GM12878 (cell line): ENCODE measurements at regions not wholly inside any gene's neighbourhood (a gene's known extent, or its start where the extent isn't known, plus 50 kb on each side); places are given as distances from the start of the nearest gene placed in this dataset.

Experiments used
- ATAC-seq: fragments of 200-7000 bp; cut with Tn5 transposase; 3 replicates; pipeline ENCODE4 v1.9.1; 2020; ENCODE audit warnings: mild to moderate bottlenecking, moderate library complexity
- BruUV-seq: library from RNA; stranded (reverse); fragments of 400-500 nt; replicated peaks from 2 replicates; lab custom pipeline; 2021; lab: Mats Ljungman, UMichigan
- CTCF ChIA-PET: fragments of 300-600 bp; sonication (Branson Sonifier 250); formaldehyde crosslinking; extraction: SDS; loops from one replicate; lab custom pipeline; 2021; ENCODE audit warnings: inconsistent platforms; lab: Yijun Ruan, JAX
- POLR2A ChIA-PET: fragments of 350-600 bp; formaldehyde crosslinking; extraction: SDS; loops from one replicate; lab custom pipeline; 2021; ENCODE audit warnings: inconsistent platforms; lab: Charles Lee
- RAD21 ChIA-PET: fragments of 300-600 bp; sonication (Branson Sonifier 250); formaldehyde crosslinking; loops from one replicate; lab custom pipeline; 2023; ENCODE audit warnings: antibody characterized with exemption; ENCODE audit not compliant: unreplicated experiment; lab: Charles Lee
- SMC1A ChIA-PET: fragments of 300-600 bp; sonication (Branson Sonifier 250); formaldehyde crosslinking; loops from one replicate; lab custom pipeline; 2023; ENCODE audit not compliant: unreplicated experiment, uncharacterized antibody; lab: Charles Lee
- DNase-seq: peaks from one replicate; pipeline ENCODE4 v3.0.0-alpha.2; 2011; ENCODE audit warnings: low read depth, low spot score
- FAIRE-seq: peaks from 3 replicates; lab custom pipeline; 2011; peaks lifted over from hg19 to GRCh38; lab: Jason Lieb, UNC
- H2AFZ ChIP-seq: 2 replicates; pipeline ENCODE4 v1.6.0; 2011; ENCODE audit warnings: low read depth, low read length, control low read depth; ENCODE audit not compliant: control insufficient read depth
- H3K27ac ChIP-seq: 2 replicates; pipeline ENCODE4 v1.5.1; 2011; ENCODE audit warnings: control low read depth; ENCODE audit not compliant: control insufficient read depth, insufficient read depth
- H3K27me3 ChIP-seq, 2 experiments: replicated peaks in 1 of 2; 2 replicates each; pipeline versions ENCODE4 v1.6.0 to v1.6.1; 2011; ENCODE audit warnings: low read length in 1 of 2; ENCODE audit not compliant: control insufficient read depth in 2 of 2, insufficient read depth in 2 of 2
- H3K36me3 ChIP-seq, 2 experiments: 2 replicates each; pipeline ENCODE4 v1.5.1; 2011; ENCODE audit warnings: low read length in 1 of 2; ENCODE audit not compliant: control insufficient read depth in 2 of 2, insufficient read depth in 2 of 2
- H3K4me1 ChIP-seq: 2 replicates; pipeline ENCODE4 v1.6.1; 2011; ENCODE audit warnings: mild to moderate bottlenecking, low read length, moderate library complexity, mixed read lengths; ENCODE audit not compliant: control insufficient read depth, insufficient read depth
- H3K4me2 ChIP-seq: 2 replicates; pipeline ENCODE4 v1.6.0; 2011; ENCODE audit warnings: control low read depth; ENCODE audit not compliant: control insufficient read depth, insufficient read depth
- H3K4me3 ChIP-seq: fragments of 200-600 bp; sonication (generic); 2 replicates; pipeline ENCODE4 v1.5.1; 2016
- H3K79me2 ChIP-seq: 2 replicates; pipeline ENCODE4 v1.6.0; 2011; ENCODE audit warnings: low read length; ENCODE audit not compliant: control insufficient read depth, insufficient read depth
- H3K9ac ChIP-seq: 2 replicates; pipeline ENCODE4 v1.8.0; 2011; ENCODE audit warnings: low read length, control low read depth, mixed read lengths; ENCODE audit not compliant: control insufficient read depth, insufficient read depth
- H3K9me3 ChIP-seq: replicated peaks from 3 replicates; pipeline ENCODE4 v1.5.1; 2011; ENCODE audit warnings: mild to moderate bottlenecking, low read length; ENCODE audit not compliant: control insufficient read depth, insufficient read depth
- H4K20me1 ChIP-seq: 2 replicates; pipeline ENCODE4 v1.6.0; 2011; ENCODE audit not compliant: control insufficient read depth, insufficient read depth
- CBX5 ChIP-seq: sonication (generic); IDR thresholded peaks from 2 replicates; pipeline ENCODE4 v1.6.1; 2016; ENCODE audit warnings: low read depth, moderate library complexity, mild to moderate bottlenecking, inconsistent platforms
- CHD2 ChIP-seq: IDR thresholded peaks from 2 replicates; pipeline ENCODE4 v1.6.1; 2011; ENCODE audit warnings: low read depth, low read length, improper control_type of control experiment, borderline replicate concordance
- CHD4 ChIP-seq: fragments of 200-600 bp; sonication (generic); IDR thresholded peaks from 2 replicates; pipeline ENCODE4 v1.6.1; 2016; ENCODE audit warnings: mild to moderate bottlenecking
- MTA3 ChIP-seq: IDR thresholded peaks from 2 replicates; pipeline ENCODE4 v1.6.1; 2012; ENCODE audit warnings: low read length, inconsistent platforms, borderline replicate concordance
- NFYB ChIP-seq: IDR thresholded peaks from 2 replicates; pipeline ENCODE4 v1.6.1; 2011; ENCODE audit warnings: low read depth, mild to moderate bottlenecking, low read length, improper control_type of control experiment, moderate library complexity; ENCODE audit not compliant: insufficient read depth
- POLR2A ChIP-seq: IDR thresholded peaks from 2 replicates; pipeline ENCODE4 v1.6.1; 2011; ENCODE audit warnings: low read depth, mild to moderate bottlenecking, low read length
- POU2F2 ChIP-seq: IDR thresholded peaks from 3 replicates; pipeline ENCODE4 v1.6.1; 2011; ENCODE audit warnings: low read depth, mild to moderate bottlenecking, low read length, borderline replicate concordance
- RBBP5 ChIP-seq: fragments of 200-600 bp; sonication (generic); conservative IDR thresholded peaks from 2 replicates; pipeline ENCODE4 v1.6.1; 2016
- SMARCA5 ChIP-seq: fragments of 450-650 bp; IDR thresholded peaks from 2 replicates; pipeline ENCODE4 v1.6.1; 2017; ENCODE audit warnings: mild to moderate bottlenecking
- SPI1 ChIP-seq: IDR thresholded peaks from 2 replicates; pipeline ENCODE4 v1.6.1; 2011; ENCODE audit warnings: low read depth, mild to moderate bottlenecking, low read length, moderate library complexity, borderline replicate concordance; ENCODE audit not compliant: insufficient read depth
- TCF12 ChIP-seq: IDR thresholded peaks from 2 replicates; pipeline ENCODE4 v1.6.1; 2011; ENCODE audit warnings: low read depth, mild to moderate bottlenecking, low read length
- TCF7 ChIP-seq: IDR thresholded peaks from 2 replicates; pipeline ENCODE4 v1.6.1; 2014; ENCODE audit warnings: antibody characterized with exemption, borderline replicate concordance
- ZNF274 ChIP-seq: IDR thresholded peaks from one replicate; pipeline ENCODE4 v1.8.0; 2011; ENCODE audit not compliant: insufficient read length, insufficient read depth
- WGBS: methylation state at CpG from one replicate; pipeline ENCODE4 v1.1.6; 2016; ENCODE audit warnings: low lambda C conversion rate; ENCODE audit not compliant: insufficient replicate concordance, insufficient coverage; ENCODE audit errors: missing lambda C conversion rate; 5-methylcytosine and 5-hydroxymethylcytosine counted together
- in situ Hi-C: fragments of 300-500 bp; cut with MboI; formaldehyde crosslinking; loops from 9 replicates; pipeline ENCODE4 v1.14.3; 2018; ENCODE audit warnings: mixed read lengths
- intact Hi-C: fragments of 100-400 bp; cut with micrococcal nuclease; formaldehyde crosslinking; loops from one replicate; pipeline ENCODE4 v1.14.2; 2022; ENCODE audit not compliant: unreplicated experiment
- TF ChIP-seq, protein P1 (sequence below): fragments of 450-650 bp; IDR thresholded peaks from 2 replicates; pipeline ENCODE4 v1.6.1; 2016; ENCODE audit warnings: mild to moderate bottlenecking, moderate library complexity, borderline replicate concordance
- TF ChIP-seq, protein P2 (sequence below): fragments of 450-650 bp; formaldehyde crosslinking; IDR thresholded peaks from 2 replicates; pipeline ENCODE4 v1.5.0; 2022; ENCODE audit warnings: mild to moderate bottlenecking, missing genetic modification characterization
- TF ChIP-seq, protein P3 (sequence below): fragments of 150-350 bp; IDR thresholded peaks from 2 replicates; pipeline ENCODE4 v1.6.1; 2016; ENCODE audit warnings: low read depth, low read length

DNA sequence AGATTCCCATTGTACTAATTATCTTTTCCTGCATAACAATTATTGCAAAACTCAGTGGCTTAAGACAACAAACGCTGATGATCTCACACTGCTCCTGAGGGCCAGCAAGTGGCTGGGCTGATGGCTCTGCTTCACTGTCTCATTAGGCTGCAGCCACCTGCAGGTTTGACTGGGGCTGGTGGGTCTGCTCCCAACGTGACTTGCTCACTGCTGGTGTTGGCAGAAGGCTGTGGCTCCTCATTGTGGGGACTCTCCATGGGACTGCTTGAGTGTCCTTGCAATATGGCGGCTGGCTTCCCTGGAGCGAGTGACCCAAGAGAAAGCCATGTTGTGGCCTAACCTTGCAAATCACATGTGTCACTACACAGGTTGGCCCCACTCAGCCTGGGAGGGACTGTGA lies 71.1 kb downstream of the PLXNA1 start:
- Histone ChIP-seq H2AFZ (no peak overlapping the region), H3K4me3 (no peak overlapping the region), H3K36me3 (no peaks in the 10 kb centered on the region), H3K9me3 (peaks cover 4% of the 10 kb centered on the region; the same call in 1 of the 3 replicates), H3K4me2 (no peak overlapping the region), H3K79me2 (no peaks in the 10 kb centered on the region), H3K27me3 (no peaks in the 10 kb centered on the region), H3K27ac (no peak overlapping the region), H3K9ac (no peak overlapping the region), H4K20me1 (no peaks in the 10 kb centered on the region), H3K4me1 (no peaks in the 10 kb centered on the region)
- in situ Hi-C loops (no loop called here), intact Hi-C loops (no loop called here)
- DNase-seq (no peak), ATAC-seq (no peak), FAIRE-seq (no peak)
- ChIA-PET POLR2A (interaction anchor here (0.6 kb wide), 1 partner anchor 963 kb away, joined by 3 read pairs; no protein-coding TSS in a partner anchor), RAD21 (no interaction called here), CTCF (no interaction called here), SMC1A (no interaction called here)
- 42% methylated on average over 4 of the region's 4 CpGs for WGBS
- BruUV-seq: no TSS peak
- no peak for TF ChIP-seq SPI1
- TF ChIP-seq CHD4: no peak
- TF ChIP-seq MTA3: no peak
- TF ChIP-seq SMARCA5: no peak
- TF ChIP-seq, protein P1, sequence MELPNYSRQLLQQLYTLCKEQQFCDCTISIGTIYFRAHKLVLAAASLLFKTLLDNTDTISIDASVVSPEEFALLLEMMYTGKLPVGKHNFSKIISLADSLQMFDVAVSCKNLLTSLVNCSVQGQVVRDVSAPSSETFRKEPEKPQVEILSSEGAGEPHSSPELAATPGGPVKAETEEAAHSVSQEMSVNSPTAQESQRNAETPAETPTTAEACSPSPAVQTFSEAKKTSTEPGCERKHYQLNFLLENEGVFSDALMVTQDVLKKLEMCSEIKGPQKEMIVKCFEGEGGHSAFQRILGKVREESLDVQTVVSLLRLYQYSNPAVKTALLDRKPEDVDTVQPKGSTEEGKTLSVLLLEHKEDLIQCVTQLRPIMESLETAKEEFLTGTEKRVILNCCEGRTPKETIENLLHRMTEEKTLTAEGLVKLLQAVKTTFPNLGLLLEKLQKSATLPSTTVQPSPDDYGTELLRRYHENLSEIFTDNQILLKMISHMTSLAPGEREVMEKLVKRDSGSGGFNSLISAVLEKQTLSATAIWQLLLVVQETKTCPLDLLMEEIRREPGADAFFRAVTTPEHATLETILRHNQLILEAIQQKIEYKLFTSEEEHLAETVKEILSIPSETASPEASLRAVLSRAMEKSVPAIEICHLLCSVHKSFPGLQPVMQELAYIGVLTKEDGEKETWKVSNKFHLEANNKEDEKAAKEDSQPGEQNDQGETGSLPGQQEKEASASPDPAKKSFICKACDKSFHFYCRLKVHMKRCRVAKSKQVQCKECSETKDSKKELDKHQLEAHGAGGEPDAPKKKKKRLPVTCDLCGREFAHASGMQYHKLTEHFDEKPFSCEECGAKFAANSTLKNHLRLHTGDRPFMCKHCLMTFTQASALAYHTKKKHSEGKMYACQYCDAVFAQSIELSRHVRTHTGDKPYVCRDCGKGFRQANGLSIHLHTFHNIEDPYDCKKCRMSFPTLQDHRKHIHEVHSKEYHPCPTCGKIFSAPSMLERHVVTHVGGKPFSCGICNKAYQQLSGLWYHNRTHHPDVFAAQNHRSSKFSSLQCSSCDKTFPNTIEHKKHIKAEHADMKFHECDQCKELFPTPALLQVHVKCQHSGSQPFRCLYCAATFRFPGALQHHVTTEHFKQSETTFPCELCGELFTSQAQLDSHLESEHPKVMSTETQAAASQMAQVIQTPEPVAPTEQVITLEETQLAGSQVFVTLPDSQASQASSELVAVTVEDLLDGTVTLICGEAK: no peak
- TF ChIP-seq, protein P2, sequence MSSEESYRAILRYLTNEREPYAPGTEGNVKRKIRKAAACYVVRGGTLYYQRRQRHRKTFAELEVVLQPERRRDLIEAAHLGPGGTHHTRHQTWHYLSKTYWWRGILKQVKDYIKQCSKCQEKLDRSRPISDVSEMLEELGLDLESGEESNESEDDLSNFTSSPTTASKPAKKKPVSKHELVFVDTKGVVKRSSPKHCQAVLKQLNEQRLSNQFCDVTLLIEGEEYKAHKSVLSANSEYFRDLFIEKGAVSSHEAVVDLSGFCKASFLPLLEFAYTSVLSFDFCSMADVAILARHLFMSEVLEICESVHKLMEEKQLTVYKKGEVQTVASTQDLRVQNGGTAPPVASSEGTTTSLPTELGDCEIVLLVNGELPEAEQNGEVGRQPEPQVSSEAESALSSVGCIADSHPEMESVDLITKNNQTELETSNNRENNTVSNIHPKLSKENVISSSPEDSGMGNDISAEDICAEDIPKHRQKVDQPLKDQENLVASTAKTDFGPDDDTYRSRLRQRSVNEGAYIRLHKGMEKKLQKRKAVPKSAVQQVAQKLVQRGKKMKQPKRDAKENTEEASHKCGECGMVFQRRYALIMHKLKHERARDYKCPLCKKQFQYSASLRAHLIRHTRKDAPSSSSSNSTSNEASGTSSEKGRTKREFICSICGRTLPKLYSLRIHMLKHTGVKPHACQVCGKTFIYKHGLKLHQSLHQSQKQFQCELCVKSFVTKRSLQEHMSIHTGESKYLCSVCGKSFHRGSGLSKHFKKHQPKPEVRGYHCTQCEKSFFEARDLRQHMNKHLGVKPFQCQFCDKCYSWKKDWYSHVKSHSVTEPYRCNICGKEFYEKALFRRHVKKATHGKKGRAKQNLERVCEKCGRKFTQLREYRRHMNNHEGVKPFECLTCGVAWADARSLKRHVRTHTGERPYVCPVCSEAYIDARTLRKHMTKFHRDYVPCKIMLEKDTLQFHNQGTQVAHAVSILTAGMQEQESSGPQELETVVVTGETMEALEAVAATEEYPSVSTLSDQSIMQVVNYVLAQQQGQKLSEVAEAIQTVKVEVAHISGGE (CRISPR knock-in tag): no peak
- no peak for TF ChIP-seq CHD2
- TF ChIP-seq TCF12: no peak
- TF ChIP-seq POLR2A: no peak
- TF ChIP-seq POU2F2: no peak
- no peak for TF ChIP-seq RBBP5
- TF ChIP-seq ZNF274: no peak
- TF ChIP-seq, protein P3, sequence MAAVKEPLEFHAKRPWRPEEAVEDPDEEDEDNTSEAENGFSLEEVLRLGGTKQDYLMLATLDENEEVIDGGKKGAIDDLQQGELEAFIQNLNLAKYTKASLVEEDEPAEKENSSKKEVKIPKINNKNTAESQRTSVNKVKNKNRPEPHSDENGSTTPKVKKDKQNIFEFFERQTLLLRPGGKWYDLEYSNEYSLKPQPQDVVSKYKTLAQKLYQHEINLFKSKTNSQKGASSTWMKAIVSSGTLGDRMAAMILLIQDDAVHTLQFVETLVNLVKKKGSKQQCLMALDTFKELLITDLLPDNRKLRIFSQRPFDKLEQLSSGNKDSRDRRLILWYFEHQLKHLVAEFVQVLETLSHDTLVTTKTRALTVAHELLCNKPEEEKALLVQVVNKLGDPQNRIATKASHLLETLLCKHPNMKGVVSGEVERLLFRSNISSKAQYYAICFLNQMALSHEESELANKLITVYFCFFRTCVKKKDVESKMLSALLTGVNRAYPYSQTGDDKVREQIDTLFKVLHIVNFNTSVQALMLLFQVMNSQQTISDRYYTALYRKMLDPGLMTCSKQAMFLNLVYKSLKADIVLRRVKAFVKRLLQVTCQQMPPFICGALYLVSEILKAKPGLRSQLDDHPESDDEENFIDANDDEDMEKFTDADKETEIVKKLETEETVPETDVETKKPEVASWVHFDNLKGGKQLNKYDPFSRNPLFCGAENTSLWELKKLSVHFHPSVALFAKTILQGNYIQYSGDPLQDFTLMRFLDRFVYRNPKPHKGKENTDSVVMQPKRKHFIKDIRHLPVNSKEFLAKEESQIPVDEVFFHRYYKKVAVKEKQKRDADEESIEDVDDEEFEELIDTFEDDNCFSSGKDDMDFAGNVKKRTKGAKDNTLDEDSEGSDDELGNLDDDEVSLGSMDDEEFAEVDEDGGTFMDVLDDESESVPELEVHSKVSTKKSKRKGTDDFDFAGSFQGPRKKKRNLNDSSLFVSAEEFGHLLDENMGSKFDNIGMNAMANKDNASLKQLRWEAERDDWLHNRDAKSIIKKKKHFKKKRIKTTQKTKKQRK: no peak
- no peak for TF ChIP-seq CBX5
- no peak for TF ChIP-seq TCF7
- TF ChIP-seq NFYB: no peak
